Choroid plexus epithelial cell (primary cell): ENCODE measurements at regions not wholly inside any gene's neighbourhood (a gene's known extent, or its start where the extent isn't known, plus 50 kb on each side); places are given as distances from the start of the nearest gene placed in this dataset.

Source experiments
- DNase-seq: peaks from one replicate; pipeline ENCODE4 v3.0.0-alpha.2; 2010; ENCODE audit warnings: low read depth
- H3K4me3 ChIP-seq: 2 replicates; pipeline ENCODE4 v1.5.1; 2011; ENCODE audit warnings: low read depth, mild to moderate bottlenecking, control low read depth, low read length, moderate library complexity
- CTCF ChIP-seq: conservative IDR thresholded peaks from 2 replicates; pipeline ENCODE4 v1.5.1; 2011; ENCODE audit warnings: low read depth, mild to moderate bottlenecking, control low read depth, inconsistent platforms, low read length, moderate library complexity

GRCh38 chr9:110064803-110065202 lies 143.2 kb downstream of the C9orf152 start:
- H3K4me3 ChIP-seq, result no peak overlapping the region
- DNase-seq, result no peak
- no peak for TF ChIP-seq CTCF

GRCh38 chr9:110065532-110065931 lies 142.4 kb downstream of the C9orf152 start:
- no peak overlapping the region for H3K4me3 ChIP-seq
- TF ChIP-seq CTCF, result no peak
- DNase-seq, result peak; percentile 87

- no peak overlapping the region for H3K4me3 ChIP-seq
- peak; percentile 46 for DNase-seq
- no peak for TF ChIP-seq CTCF
These were observed 140.8 kb downstream of the C9orf152 start for GRCh38 chr9:110066929-110067716.

GRCh38 chr9:110068212-110068611 lies 139.7 kb downstream of the C9orf152 start:
- no peak for DNase-seq
- peak; percentile 9 for TF ChIP-seq CTCF
- H3K4me3 ChIP-seq, result no peak overlapping the region

GRCh38 chr9:110069326-110070248 lies 138.4 kb downstream of the C9orf152 start:
- DNase-seq, result peak; percentile 84
- TF ChIP-seq CTCF, result no peak
- peak overlapping the region; percentile 6 for H3K4me3 ChIP-seq

- no peak for DNase-seq
- no peak overlapping the region for H3K4me3 ChIP-seq
These were observed 135.2 kb downstream of the C9orf152 start for GRCh38 chr9:110072597-110073355.

More at GRCh38 chr9:110072597-110073355, 135.2 kb downstream of the C9orf152 start:
- no peak for TF ChIP-seq CTCF
